GM12878 (cell line): ENCODE measurements at regions not wholly inside any gene's neighbourhood (a gene's known extent, or its start where the extent isn't known, plus 50 kb on each side); places are given as distances from the start of the nearest gene placed in this dataset.

Source experiments
- ATAC-seq: fragments of 200-7000 bp; cut with Tn5 transposase; 3 replicates; pipeline ENCODE4 v1.9.1; 2020; ENCODE audit warnings: mild to moderate bottlenecking, moderate library complexity
- BruUV-seq: library from RNA; stranded (reverse); fragments of 400-500 nt; replicated peaks from 2 replicates; lab custom pipeline; 2021; lab: Mats Ljungman, UMichigan
- CTCF ChIA-PET: fragments of 300-600 bp; sonication (Branson Sonifier 250); formaldehyde crosslinking; extraction: SDS; loops from one replicate; lab custom pipeline; 2021; ENCODE audit warnings: inconsistent platforms; lab: Yijun Ruan, JAX
- POLR2A ChIA-PET: fragments of 350-600 bp; formaldehyde crosslinking; extraction: SDS; loops from one replicate; lab custom pipeline; 2021; ENCODE audit warnings: inconsistent platforms; lab: Charles Lee
- RAD21 ChIA-PET: fragments of 300-600 bp; sonication (Branson Sonifier 250); formaldehyde crosslinking; loops from one replicate; lab custom pipeline; 2023; ENCODE audit warnings: antibody characterized with exemption; ENCODE audit not compliant: unreplicated experiment; lab: Charles Lee
- SMC1A ChIA-PET: fragments of 300-600 bp; sonication (Branson Sonifier 250); formaldehyde crosslinking; loops from one replicate; lab custom pipeline; 2023; ENCODE audit not compliant: unreplicated experiment, uncharacterized antibody; lab: Charles Lee
- DNase-seq: peaks from one replicate; pipeline ENCODE4 v3.0.0-alpha.2; 2011; ENCODE audit warnings: low read depth, low spot score
- FAIRE-seq: peaks from 3 replicates; lab custom pipeline; 2011; peaks lifted over from hg19 to GRCh38; lab: Jason Lieb, UNC
- H2AFZ ChIP-seq: 2 replicates; pipeline ENCODE4 v1.6.0; 2011; ENCODE audit warnings: low read depth, low read length, control low read depth; ENCODE audit not compliant: control insufficient read depth
- H3K27ac ChIP-seq: 2 replicates; pipeline ENCODE4 v1.5.1; 2011; ENCODE audit warnings: control low read depth; ENCODE audit not compliant: control insufficient read depth, insufficient read depth
- H3K27me3 ChIP-seq, 2 experiments: replicated peaks in 1 of 2; 2 replicates each; pipeline versions ENCODE4 v1.6.0 to v1.6.1; 2011; ENCODE audit warnings: low read length in 1 of 2; ENCODE audit not compliant: control insufficient read depth in 2 of 2, insufficient read depth in 2 of 2
- H3K36me3 ChIP-seq, 2 experiments: 2 replicates each; pipeline ENCODE4 v1.5.1; 2011; ENCODE audit warnings: low read length in 1 of 2; ENCODE audit not compliant: control insufficient read depth in 2 of 2, insufficient read depth in 2 of 2
- H3K4me1 ChIP-seq: 2 replicates; pipeline ENCODE4 v1.6.1; 2011; ENCODE audit warnings: mild to moderate bottlenecking, low read length, moderate library complexity, mixed read lengths; ENCODE audit not compliant: control insufficient read depth, insufficient read depth
- H3K4me2 ChIP-seq: 2 replicates; pipeline ENCODE4 v1.6.0; 2011; ENCODE audit warnings: control low read depth; ENCODE audit not compliant: control insufficient read depth, insufficient read depth
- H3K4me3 ChIP-seq: fragments of 200-600 bp; sonication (generic); 2 replicates; pipeline ENCODE4 v1.5.1; 2016
- H3K79me2 ChIP-seq: 2 replicates; pipeline ENCODE4 v1.6.0; 2011; ENCODE audit warnings: low read length; ENCODE audit not compliant: control insufficient read depth, insufficient read depth
- H3K9ac ChIP-seq: 2 replicates; pipeline ENCODE4 v1.8.0; 2011; ENCODE audit warnings: low read length, control low read depth, mixed read lengths; ENCODE audit not compliant: control insufficient read depth, insufficient read depth
- H3K9me3 ChIP-seq: replicated peaks from 3 replicates; pipeline ENCODE4 v1.5.1; 2011; ENCODE audit warnings: mild to moderate bottlenecking, low read length; ENCODE audit not compliant: control insufficient read depth, insufficient read depth
- H4K20me1 ChIP-seq: 2 replicates; pipeline ENCODE4 v1.6.0; 2011; ENCODE audit not compliant: control insufficient read depth, insufficient read depth
- SMAD1 ChIP-seq: fragments of 450-650 bp; IDR thresholded peaks from 2 replicates; pipeline ENCODE4 v1.6.1; 2018; ENCODE audit warnings: mild to moderate bottlenecking, low read depth; ENCODE audit not compliant: partially characterized antibody
- SREBF2 ChIP-seq: IDR thresholded peaks from 2 replicates; pipeline ENCODE4 v1.6.1; 2012; ENCODE audit warnings: mild to moderate bottlenecking, low read length
- WRNIP1 ChIP-seq: IDR thresholded peaks from 2 replicates; pipeline ENCODE4 v1.6.1; 2011; ENCODE audit warnings: low read depth, low read length, improper control_type of control experiment, borderline replicate concordance
- whole genome bisulfite sequencing: methylation state at CpG from one replicate; pipeline ENCODE4 v1.1.6; 2016; ENCODE audit warnings: low lambda C conversion rate; ENCODE audit not compliant: insufficient replicate concordance, insufficient coverage; ENCODE audit errors: missing lambda C conversion rate; 5-methylcytosine and 5-hydroxymethylcytosine counted together
- in situ Hi-C: fragments of 300-500 bp; cut with MboI; formaldehyde crosslinking; loops from 9 replicates; pipeline ENCODE4 v1.14.3; 2018; ENCODE audit warnings: mixed read lengths
- intact Hi-C: fragments of 100-400 bp; cut with micrococcal nuclease; formaldehyde crosslinking; loops from one replicate; pipeline ENCODE4 v1.14.2; 2022; ENCODE audit not compliant: unreplicated experiment
- TF ChIP-seq, protein P1 (sequence below): fragments of 450-650 bp; IDR thresholded peaks from 2 replicates; pipeline ENCODE4 v1.6.1; 2016; ENCODE audit warnings: mild to moderate bottlenecking
- TF ChIP-seq, protein P2 (sequence below): fragments of 450-650 bp; IDR thresholded peaks from 2 replicates; pipeline ENCODE4 v1.6.1; 2017; ENCODE audit warnings: mild to moderate bottlenecking

DNA sequence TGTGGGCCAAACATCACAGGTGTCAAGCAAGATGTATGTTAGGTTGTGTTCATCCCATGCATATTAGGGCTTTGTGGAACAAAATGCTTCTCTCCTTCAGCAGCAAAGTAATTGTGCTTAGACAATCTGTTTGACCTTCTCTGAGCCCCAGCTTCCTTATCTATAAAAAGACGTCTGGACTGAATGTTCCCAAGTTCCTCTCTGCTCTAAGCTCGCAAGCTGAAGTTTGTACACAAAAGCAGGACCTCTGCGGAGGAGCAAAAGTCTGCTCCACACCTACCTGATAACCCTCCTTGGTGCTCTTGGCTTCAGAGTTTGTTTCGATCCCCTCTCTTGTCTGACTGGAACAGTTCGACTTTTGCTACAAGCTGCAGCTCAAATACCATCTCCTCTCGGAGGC, 95.7 kb upstream of the UBL3 start:
- intact Hi-C loops, result no loop called here
- H3K4me3 ChIP-seq, result no peak overlapping the region
- no peak overlapping the region for H3K4me2 ChIP-seq
- POLR2A ChIA-PET, result no interaction called here
- FAIRE-seq (no peak), DNase-seq (no peak), ATAC-seq (no peak)
- SMC1A ChIA-PET, result no interaction called here
- RAD21 ChIA-PET, result interaction anchor here (1.1 kb wide), 1 partner anchor 175 kb away, joined by 7 read pairs; no protein-coding TSS in a partner anchor
- no peaks in the 10 kb centered on the region; a peak in 1 of 4 replicates for H3K27me3 ChIP-seq
- no peak overlapping the region for H3K9ac ChIP-seq
- no peaks in the 10 kb centered on the region for H3K79me2 ChIP-seq
- no TSS peak for BruUV-seq
- H3K36me3 ChIP-seq, result no peaks in the 10 kb centered on the region
- WGBS, result 36% methylated on average over 6 of the region's 6 CpGs
- no peaks in the 10 kb centered on the region for H3K9me3 ChIP-seq
- H3K27ac ChIP-seq, result no peak overlapping the region
- in situ Hi-C loops, result no loop called here
- no peaks in the 10 kb centered on the region for H4K20me1 ChIP-seq
- H3K4me1 ChIP-seq, result no peaks in the 10 kb centered on the region
- H2AFZ ChIP-seq, result no peak overlapping the region
- TF ChIP-seq SMAD1, result no peak
- no peak for TF ChIP-seq WRNIP1
- TF ChIP-seq SREBF2, result no peak
- TF ChIP-seq, protein P1, sequence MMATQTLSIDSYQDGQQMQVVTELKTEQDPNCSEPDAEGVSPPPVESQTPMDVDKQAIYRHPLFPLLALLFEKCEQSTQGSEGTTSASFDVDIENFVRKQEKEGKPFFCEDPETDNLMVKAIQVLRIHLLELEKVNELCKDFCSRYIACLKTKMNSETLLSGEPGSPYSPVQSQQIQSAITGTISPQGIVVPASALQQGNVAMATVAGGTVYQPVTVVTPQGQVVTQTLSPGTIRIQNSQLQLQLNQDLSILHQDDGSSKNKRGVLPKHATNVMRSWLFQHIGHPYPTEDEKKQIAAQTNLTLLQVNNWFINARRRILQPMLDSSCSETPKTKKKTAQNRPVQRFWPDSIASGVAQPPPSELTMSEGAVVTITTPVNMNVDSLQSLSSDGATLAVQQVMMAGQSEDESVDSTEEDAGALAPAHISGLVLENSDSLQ, result no peak
- TF ChIP-seq, protein P2, sequence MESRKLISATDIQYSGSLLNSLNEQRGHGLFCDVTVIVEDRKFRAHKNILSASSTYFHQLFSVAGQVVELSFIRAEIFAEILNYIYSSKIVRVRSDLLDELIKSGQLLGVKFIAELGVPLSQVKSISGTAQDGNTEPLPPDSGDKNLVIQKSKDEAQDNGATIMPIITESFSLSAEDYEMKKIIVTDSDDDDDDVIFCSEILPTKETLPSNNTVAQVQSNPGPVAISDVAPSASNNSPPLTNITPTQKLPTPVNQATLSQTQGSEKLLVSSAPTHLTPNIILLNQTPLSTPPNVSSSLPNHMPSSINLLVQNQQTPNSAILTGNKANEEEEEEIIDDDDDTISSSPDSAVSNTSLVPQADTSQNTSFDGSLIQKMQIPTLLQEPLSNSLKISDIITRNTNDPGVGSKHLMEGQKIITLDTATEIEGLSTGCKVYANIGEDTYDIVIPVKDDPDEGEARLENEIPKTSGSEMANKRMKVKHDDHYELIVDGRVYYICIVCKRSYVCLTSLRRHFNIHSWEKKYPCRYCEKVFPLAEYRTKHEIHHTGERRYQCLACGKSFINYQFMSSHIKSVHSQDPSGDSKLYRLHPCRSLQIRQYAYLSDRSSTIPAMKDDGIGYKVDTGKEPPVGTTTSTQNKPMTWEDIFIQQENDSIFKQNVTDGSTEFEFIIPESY, result no peak
- TF ChIP-seq, all 136 proteins: peak for 0
- CTCF ChIA-PET, result interaction anchor here (1.2 to 2.0 kb wide), 3 partner anchors 10 to 175 kb away, joined by 3 to 5 read pairs (median 3); no protein-coding TSS in a partner anchor
